ENCODE measurements at regions not wholly inside any gene's neighbourhood (a gene's known extent, or its start where the extent isn't known, plus 50 kb on each side); places are given as distances from the start of the nearest gene placed in this dataset.

GRCh38 chr10:43912469-43912868, 263.8 kb upstream of the ZNF32 start:
- TF ChIP-seq CTCF (IDR thresholded peaks at IDR 0.05; ENCODE audit: low read depth, low read length), result no peak
- no peak for DNase-seq (ENCODE audit: extremely low read depth, low read depth)

GRCh38 chr10:43906490-43906889, 257.8 kb upstream of the ZNF32 start:
- no peak for TF ChIP-seq CTCF (IDR thresholded peaks at IDR 0.05; ENCODE audit: low read depth, low read length)
- DNase-seq (ENCODE audit: extremely low read depth, low read depth), result no peak

DNA sequence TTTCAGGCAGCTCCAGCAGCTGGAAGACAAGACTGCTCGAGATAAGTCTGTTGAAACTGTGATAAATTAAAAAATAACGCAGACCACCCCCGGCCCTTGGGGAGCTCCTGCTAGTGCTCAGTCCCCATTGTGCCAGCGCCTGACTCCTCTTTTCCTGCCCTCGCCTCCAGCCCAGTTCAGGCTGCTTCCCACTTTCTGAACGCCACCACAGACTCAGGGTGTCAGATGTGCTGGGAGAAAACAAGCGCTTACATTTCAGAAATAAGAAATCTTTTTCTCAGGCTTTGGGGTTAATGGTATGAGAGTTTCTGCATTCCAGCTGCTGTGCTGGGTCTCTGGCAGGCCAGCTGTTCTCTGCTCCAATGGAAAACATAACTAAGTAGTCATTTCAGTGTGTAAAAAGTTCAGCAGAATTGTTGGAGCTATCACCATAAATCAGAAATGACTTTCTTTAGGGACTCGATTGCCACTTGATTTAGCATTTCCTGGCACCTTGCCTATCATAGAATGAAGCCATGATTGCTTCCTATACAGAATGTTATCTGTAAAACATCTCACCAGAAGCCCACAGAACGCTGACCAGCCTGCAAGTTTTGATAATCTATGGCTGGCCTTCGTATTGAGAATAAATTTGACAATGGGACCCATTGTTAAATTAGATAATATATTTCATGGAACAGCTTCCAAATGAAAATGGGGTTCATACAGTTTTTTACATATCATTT, 257.0 kb upstream of the ZNF32 start:
- no peak for DNase-seq (ENCODE audit: extremely low read depth, low read depth)

GRCh38 chr10:43904844-43905243, 256.2 kb upstream of the ZNF32 start:
- no peak for TF ChIP-seq CTCF (IDR thresholded peaks at IDR 0.05; ENCODE audit: low read depth, low read length)
- no peak for DNase-seq (ENCODE audit: extremely low read depth, low read depth)

More for the DNA sequence above, 257.0 kb upstream of the ZNF32 start:
- no peak for TF ChIP-seq CTCF (IDR thresholded peaks at IDR 0.05; ENCODE audit: low read depth, low read length)

DNA sequence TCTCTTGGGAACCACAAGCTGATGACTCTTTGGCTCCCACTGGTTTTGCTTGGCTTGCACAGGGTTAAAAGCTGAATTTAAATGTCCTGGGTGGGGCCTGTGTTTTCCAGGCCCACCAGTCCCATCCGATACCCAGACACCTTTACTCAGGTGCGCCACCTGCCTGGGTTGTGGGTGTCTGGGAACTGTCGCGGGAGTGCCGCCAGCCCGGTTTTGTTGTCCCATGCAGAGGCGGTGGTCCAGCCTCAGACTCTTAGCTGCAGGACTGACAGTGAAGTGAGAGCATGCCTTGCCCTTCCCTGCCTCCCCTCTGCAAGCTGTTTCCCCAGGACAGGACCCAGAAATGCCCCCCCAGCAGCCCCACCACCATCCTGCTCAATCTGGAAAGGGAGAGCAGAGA, 255.6 kb upstream of the ZNF32 start:
- no peak for TF ChIP-seq CTCF (IDR thresholded peaks at IDR 0.05; ENCODE audit: low read depth, low read length)
- no peak for DNase-seq (ENCODE audit: extremely low read depth, low read depth)

- no peak for DNase-seq (ENCODE audit: extremely low read depth, low read depth)
- no peak for TF ChIP-seq CTCF (IDR thresholded peaks at IDR 0.05; ENCODE audit: low read depth, low read length)
Observed at GRCh38 chr10:43903451-43903850, 254.8 kb upstream of the ZNF32 start.

GRCh38 chr10:43902842-43903241, 254.2 kb upstream of the ZNF32 start:
- no peak for TF ChIP-seq CTCF (IDR thresholded peaks at IDR 0.05; ENCODE audit: low read depth, low read length)
- DNase-seq (ENCODE audit: extremely low read depth, low read depth), result no peak
